ENCODE measurements at regions not wholly inside any gene's neighbourhood (a gene's known extent, or its start where the extent isn't known, plus 50 kb on each side); places are given as distances from the start of the nearest gene placed in this dataset.

DNA sequence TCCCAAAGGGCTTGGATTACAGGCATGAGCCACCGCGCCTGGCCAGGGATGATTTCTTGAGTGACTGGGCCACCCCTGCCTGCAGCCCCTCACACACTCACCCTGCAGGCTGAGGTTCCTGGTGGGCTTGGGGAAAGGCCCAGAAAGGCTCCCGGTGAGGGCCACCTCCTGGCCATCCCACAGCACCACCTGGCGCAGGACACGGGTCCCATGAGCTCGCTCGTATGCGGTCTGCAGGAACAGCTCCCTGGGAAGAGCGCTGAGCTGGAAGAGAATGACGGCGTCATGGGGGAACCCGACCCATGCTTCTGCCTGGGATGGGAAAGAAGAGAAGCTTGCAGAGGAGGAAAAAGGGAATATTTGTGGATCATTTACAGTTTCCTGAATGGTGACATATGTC, 59.3 kb downstream of the RMI2 start:
- no peak for TF ChIP-seq SP1 (IDR thresholded peaks at IDR 0.05)
- TF ChIP-seq TAF1 (conservative IDR thresholded peaks at IDR 0.05) = no peak
- TF ChIP-seq FOXA1 (IDR thresholded peaks at IDR 0.05) = no peak
- TF ChIP-seq YY1 (IDR thresholded peaks at IDR 0.05) = no peak
- TF ChIP-seq RAD21 (IDR thresholded peaks at IDR 0.05) = no peak
- TF ChIP-seq, protein P1, sequence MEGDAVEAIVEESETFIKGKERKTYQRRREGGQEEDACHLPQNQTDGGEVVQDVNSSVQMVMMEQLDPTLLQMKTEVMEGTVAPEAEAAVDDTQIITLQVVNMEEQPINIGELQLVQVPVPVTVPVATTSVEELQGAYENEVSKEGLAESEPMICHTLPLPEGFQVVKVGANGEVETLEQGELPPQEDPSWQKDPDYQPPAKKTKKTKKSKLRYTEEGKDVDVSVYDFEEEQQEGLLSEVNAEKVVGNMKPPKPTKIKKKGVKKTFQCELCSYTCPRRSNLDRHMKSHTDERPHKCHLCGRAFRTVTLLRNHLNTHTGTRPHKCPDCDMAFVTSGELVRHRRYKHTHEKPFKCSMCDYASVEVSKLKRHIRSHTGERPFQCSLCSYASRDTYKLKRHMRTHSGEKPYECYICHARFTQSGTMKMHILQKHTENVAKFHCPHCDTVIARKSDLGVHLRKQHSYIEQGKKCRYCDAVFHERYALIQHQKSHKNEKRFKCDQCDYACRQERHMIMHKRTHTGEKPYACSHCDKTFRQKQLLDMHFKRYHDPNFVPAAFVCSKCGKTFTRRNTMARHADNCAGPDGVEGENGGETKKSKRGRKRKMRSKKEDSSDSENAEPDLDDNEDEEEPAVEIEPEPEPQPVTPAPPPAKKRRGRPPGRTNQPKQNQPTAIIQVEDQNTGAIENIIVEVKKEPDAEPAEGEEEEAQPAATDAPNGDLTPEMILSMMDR (IDR thresholded peaks at IDR 0.05; ENCODE audit: low read depth, low read length, missing input control) = no peak

All from liver (tissue), 3 donors.